Thyroid gland (tissue), 4 donors: ENCODE measurements at regions not wholly inside any gene's neighbourhood (a gene's known extent, or its start where the extent isn't known, plus 50 kb on each side); places are given as distances from the start of the nearest gene placed in this dataset.

Experiments used
- CTCF ChIP-seq, 6 experiments: fragments of 200-600 bp in 3 of 6; fragments of 450-650 bp in 3 of 6; sonication (generic) in 3 of 6; IDR thresholded peaks; one replicate each; pipeline ENCODE4 v1.5.1; 2016 to 2019; ENCODE audit warnings: antibody characterized with exemption in 6 of 6, mild to moderate bottlenecking in 2 of 6, inconsistent platforms in 1 of 6, moderate library complexity in 1 of 6
- POLR2A ChIP-seq, 2 donors: fragments of 450-650 bp; IDR thresholded peaks; one replicate each; pipeline ENCODE4 v1.6.1; 2017; ENCODE audit warnings: antibody characterized with exemption in 2 of 2, mild to moderate bottlenecking in 2 of 2, moderate library complexity in 1 of 2

DNA sequence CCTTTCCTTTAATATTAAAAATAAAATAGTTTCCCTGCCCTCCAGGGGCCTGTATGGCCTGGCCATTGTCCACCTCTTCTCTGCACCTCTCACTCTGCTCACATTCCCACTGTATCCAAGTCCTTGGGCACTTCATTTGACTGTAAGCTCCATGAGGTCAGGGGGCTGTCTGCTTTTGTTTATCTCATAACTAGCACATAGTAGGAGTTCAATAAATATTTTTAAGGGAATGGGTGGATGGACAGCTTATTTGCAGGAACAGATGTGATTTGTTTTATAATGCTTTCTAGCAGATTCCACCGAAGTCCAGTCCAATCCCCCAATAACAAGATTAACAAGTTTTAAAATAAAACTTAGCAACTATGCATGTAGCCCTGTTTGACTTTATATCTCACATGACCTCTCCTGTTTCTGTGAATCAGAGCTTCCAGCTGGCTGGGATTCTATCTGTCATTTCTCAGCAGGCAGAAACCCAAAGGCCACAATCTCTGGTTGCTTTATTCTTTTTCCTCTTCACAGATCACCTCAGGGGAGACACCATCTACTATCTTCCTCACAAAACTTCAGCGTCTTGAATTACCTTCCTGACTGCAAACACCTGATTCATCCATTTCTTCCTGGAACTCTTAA, 123.0 kb upstream of the NR2F2 start:
- TF ChIP-seq CTCF (IDR thresholded peaks at IDR 0.05) = no peak
- TF ChIP-seq POLR2A (IDR thresholded peaks at IDR 0.05) = no peak
